Panc1 (cell line): ENCODE measurements at regions not wholly inside any gene's neighbourhood (a gene's known extent, or its start where the extent isn't known, plus 50 kb on each side); places are given as distances from the start of the nearest gene placed in this dataset.

Experiments used
- ATAC-seq: fragments of 200-7000 bp; cut with Tn5 transposase; 2 replicates; pipeline ENCODE4 v1.9.1; 2020; ENCODE audit warnings: mild to moderate bottlenecking, moderate library complexity
- BruUV-seq: library from RNA; stranded (reverse); fragments of 400-500 nt; replicated peaks from 2 replicates; lab custom pipeline; 2021; lab: Mats Ljungman, UMichigan
- CTCF ChIA-PET: fragments of 300-600 bp; sonication (Branson Sonifier 250); formaldehyde crosslinking; loops from one replicate; lab custom pipeline; 2022; ENCODE audit warnings: antibody characterized with exemption; lab: Charles Lee
- POLR2A ChIA-PET: fragments of 300-600 bp; sonication (Branson Sonifier 250); formaldehyde crosslinking; loops from one replicate; lab custom pipeline; 2022; ENCODE audit warnings: antibody characterized with exemption; lab: Charles Lee
- DNase-seq: peaks from one replicate; pipeline ENCODE4 v3.0.0-alpha.2; 2010; ENCODE audit warnings: low read depth, low spot score
- H3K27ac ChIP-seq: 2 replicates; pipeline ENCODE4 v1.5.1; 2011; ENCODE audit warnings: mild to moderate bottlenecking, low read length, inconsistent platforms
- H3K27me3 ChIP-seq: fragments of 200-500 bp; sonication (Bioruptor generic); 2 replicates; pipeline ENCODE4 v1.6.0; 2014; ENCODE audit warnings: low read length, inconsistent platforms; ENCODE audit not compliant: control insufficient read depth, insufficient read depth
- H3K36me3 ChIP-seq: fragments of 200-500 bp; sonication (Bioruptor generic); 2 replicates; pipeline ENCODE4 v1.5.1; 2014; ENCODE audit warnings: inconsistent platforms, mild to moderate bottlenecking, low read length, moderate library complexity; ENCODE audit not compliant: control insufficient read depth, insufficient read depth
- H3K4me1 ChIP-seq: 2 replicates; pipeline ENCODE4 v1.5.1; 2011; ENCODE audit warnings: inconsistent platforms, mild to moderate bottlenecking, low read length, moderate library complexity; ENCODE audit not compliant: control insufficient read depth, insufficient read depth
- H3K4me3 ChIP-seq, 2 experiments: 2 replicates each; pipeline ENCODE4 v1.5.1; 2011 to 2012; ENCODE audit warnings: low read depth in 2 of 2, low read length in 2 of 2, mild to moderate bottlenecking in 2 of 2, inconsistent platforms in 1 of 2, moderate library complexity in 1 of 2
- H3K9me3 ChIP-seq: fragments of 200-500 bp; sonication (Bioruptor generic); 2 replicates; pipeline ENCODE4 v1.5.1; 2014; ENCODE audit warnings: low read depth, mild to moderate bottlenecking, inconsistent platforms, low read length, moderate library complexity; ENCODE audit not compliant: control insufficient read depth, insufficient read depth
- POLR2AphosphoS5 ChIP-seq: IDR thresholded peaks from 2 replicates; pipeline ENCODE4 v1.6.1; 2012; ENCODE audit warnings: mild to moderate bottlenecking, low read depth, low read length, moderate library complexity
- SIN3A ChIP-seq: IDR thresholded peaks from 2 replicates; pipeline ENCODE4 v1.6.1; 2012; ENCODE audit warnings: low read depth, mild to moderate bottlenecking, low read length, moderate library complexity, borderline replicate concordance; ENCODE audit not compliant: insufficient read depth
- TCF7L2 ChIP-seq: IDR thresholded peaks from 2 replicates; pipeline ENCODE4 v1.6.1; 2011; ENCODE audit warnings: mild to moderate bottlenecking, low read depth, low read length, inconsistent platforms
- in situ Hi-C: cut with HindIII; loops from 2 replicates; pipeline ENCODE4 v1.10.0; 2016; ENCODE audit warnings: low sequenced_read_pairs, low pct_unique_long_range_greater_than_20kb
- intact Hi-C: fragments of 100-400 bp; cut with micrococcal nuclease; formaldehyde crosslinking; loops from one replicate; pipeline ENCODE4 v1.10.0; 2022; ENCODE audit not compliant: unreplicated experiment
- TF ChIP-seq, protein P1 (sequence below): fragments of 450-650 bp; IDR thresholded peaks from 2 replicates; pipeline ENCODE4 v1.5.1; 2017; ENCODE audit warnings: mild to moderate bottlenecking
- TF ChIP-seq, protein P2 (sequence below), 2 experiments: IDR thresholded peaks; 2 replicates each; pipeline ENCODE4 v1.6.1; 2011 to 2012; ENCODE audit warnings: low read depth in 2 of 2, control low read depth in 1 of 2, low read length in 1 of 2, mild to moderate bottlenecking in 1 of 2, moderate library complexity in 1 of 2; ENCODE audit not compliant: insufficient read depth in 1 of 2

DNA sequence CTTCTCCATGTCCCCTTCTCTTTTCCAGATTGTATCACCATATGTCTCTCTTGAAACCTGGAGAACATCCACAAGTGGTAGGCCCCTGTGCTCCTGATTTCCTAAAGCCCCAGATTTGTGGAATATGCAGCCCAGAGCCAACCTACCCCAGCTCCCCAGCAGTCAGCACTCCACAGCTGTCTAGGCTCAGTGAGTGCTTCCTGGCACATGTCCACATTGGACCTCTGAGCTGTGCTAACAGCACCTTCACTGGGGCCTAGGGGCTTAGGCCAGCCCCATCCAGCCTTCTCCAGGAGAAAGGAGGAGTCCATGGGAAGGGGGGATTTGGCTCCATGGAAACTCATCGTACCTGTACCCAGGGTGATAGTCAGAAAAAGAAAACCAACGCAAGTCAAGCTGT is 192.7 kb downstream of the FGFR2 start:
- no peak overlapping the region for H3K27ac ChIP-seq

DNA sequence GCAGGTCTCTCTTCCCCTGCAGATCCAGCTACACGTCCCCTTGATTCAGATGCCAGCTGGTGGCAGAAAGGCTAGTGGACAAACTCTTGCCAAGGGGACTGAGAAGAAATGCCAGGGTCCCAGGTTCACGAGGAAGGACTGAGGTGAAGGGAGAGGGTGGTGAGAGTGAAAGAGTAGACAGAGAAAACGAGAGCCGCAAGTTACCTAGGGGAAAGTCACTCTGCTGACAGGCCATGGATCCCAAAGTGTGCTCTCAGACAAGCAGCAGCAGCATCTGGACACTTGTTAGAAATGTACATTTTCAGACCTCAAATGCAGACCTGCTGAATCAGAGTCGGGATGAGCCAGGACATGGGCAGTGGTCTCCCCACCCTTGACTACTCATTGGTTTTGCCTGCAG is 192.3 kb downstream of the FGFR2 start:
- in situ Hi-C loops: no loop called here
- intact Hi-C loops: no loop called here
- ChIA-PET CTCF (no interaction called here), POLR2A (no interaction called here)
- DNase-seq: no peak
- TF ChIP-seq, protein P1, sequence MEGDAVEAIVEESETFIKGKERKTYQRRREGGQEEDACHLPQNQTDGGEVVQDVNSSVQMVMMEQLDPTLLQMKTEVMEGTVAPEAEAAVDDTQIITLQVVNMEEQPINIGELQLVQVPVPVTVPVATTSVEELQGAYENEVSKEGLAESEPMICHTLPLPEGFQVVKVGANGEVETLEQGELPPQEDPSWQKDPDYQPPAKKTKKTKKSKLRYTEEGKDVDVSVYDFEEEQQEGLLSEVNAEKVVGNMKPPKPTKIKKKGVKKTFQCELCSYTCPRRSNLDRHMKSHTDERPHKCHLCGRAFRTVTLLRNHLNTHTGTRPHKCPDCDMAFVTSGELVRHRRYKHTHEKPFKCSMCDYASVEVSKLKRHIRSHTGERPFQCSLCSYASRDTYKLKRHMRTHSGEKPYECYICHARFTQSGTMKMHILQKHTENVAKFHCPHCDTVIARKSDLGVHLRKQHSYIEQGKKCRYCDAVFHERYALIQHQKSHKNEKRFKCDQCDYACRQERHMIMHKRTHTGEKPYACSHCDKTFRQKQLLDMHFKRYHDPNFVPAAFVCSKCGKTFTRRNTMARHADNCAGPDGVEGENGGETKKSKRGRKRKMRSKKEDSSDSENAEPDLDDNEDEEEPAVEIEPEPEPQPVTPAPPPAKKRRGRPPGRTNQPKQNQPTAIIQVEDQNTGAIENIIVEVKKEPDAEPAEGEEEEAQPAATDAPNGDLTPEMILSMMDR: no peak
- TF ChIP-seq SIN3A: no peak
- no peak for TF ChIP-seq POLR2AphosphoS5
- TF ChIP-seq, protein P2, sequence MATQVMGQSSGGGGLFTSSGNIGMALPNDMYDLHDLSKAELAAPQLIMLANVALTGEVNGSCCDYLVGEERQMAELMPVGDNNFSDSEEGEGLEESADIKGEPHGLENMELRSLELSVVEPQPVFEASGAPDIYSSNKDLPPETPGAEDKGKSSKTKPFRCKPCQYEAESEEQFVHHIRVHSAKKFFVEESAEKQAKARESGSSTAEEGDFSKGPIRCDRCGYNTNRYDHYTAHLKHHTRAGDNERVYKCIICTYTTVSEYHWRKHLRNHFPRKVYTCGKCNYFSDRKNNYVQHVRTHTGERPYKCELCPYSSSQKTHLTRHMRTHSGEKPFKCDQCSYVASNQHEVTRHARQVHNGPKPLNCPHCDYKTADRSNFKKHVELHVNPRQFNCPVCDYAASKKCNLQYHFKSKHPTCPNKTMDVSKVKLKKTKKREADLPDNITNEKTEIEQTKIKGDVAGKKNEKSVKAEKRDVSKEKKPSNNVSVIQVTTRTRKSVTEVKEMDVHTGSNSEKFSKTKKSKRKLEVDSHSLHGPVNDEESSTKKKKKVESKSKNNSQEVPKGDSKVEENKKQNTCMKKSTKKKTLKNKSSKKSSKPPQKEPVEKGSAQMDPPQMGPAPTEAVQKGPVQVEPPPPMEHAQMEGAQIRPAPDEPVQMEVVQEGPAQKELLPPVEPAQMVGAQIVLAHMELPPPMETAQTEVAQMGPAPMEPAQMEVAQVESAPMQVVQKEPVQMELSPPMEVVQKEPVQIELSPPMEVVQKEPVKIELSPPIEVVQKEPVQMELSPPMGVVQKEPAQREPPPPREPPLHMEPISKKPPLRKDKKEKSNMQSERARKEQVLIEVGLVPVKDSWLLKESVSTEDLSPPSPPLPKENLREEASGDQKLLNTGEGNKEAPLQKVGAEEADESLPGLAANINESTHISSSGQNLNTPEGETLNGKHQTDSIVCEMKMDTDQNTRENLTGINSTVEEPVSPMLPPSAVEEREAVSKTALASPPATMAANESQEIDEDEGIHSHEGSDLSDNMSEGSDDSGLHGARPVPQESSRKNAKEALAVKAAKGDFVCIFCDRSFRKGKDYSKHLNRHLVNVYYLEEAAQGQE (IDR thresholded peaks at IDR 0.05; ENCODE audit: insufficient read depth in 1 of 2, low read depth in 2 of 2, low read length in 1 of 2): no peak
- no peak overlapping the region for H3K27ac ChIP-seq
- H3K4me1 ChIP-seq: no peaks in the 10 kb centered on the region
- ATAC-seq: no peak
- no peaks in the 10 kb centered on the region for H3K9me3 ChIP-seq
- H3K27me3 ChIP-seq: no peaks in the 10 kb centered on the region
- BruUV-seq: no TSS peak
- H3K36me3 ChIP-seq: no peaks in the 10 kb centered on the region
- no peak overlapping the region for H3K4me3 ChIP-seq

More for the DNA sequence above, 192.7 kb downstream of the FGFR2 start:
- DNase-seq (no peak), ATAC-seq (no peak)
- ChIA-PET POLR2A (no interaction called here), CTCF (no interaction called here)
- BruUV-seq: no TSS peak
- Histone ChIP-seq H3K4me3 (no peak overlapping the region), H3K4me1 (no peaks in the 10 kb centered on the region), H3K9me3 (no peaks in the 10 kb centered on the region), H3K36me3 (no peaks in the 10 kb centered on the region), H3K27me3 (no peaks in the 10 kb centered on the region)
- intact Hi-C loops: no loop called here
- TF ChIP-seq POLR2AphosphoS5 (no peak), SIN3A (no peak), TCF7L2 (no peak)
- TF ChIP-seq, protein P2 (IDR thresholded peaks at IDR 0.05; ENCODE audit: insufficient read depth in 1 of 2, low read depth in 2 of 2, low read length in 1 of 2): no peak
- TF ChIP-seq, protein P1: no peak
- in situ Hi-C loops: no loop called here
